ENCODE measurements at regions not wholly inside any gene's neighbourhood (a gene's known extent, or its start where the extent isn't known, plus 50 kb on each side); places are given as distances from the start of the nearest gene placed in this dataset.
"Not testable (repeated sequence)": the region's sequence is repeated elsewhere in the genome, so short reads cannot be mapped to it uniquely, and the experiment has no call there.

GRCh38 chrX:69431420-69431819 lies 72.7 kb upstream of the NALF2 start:
- no peak for FAIRE-seq

GRCh38 chrX:69430785-69431184 lies 73.3 kb upstream of the NALF2 start:
- no peak for FAIRE-seq

- no peak for FAIRE-seq
These were observed 74.6 kb upstream of the NALF2 start for GRCh38 chrX:69429339-69430015.

GRCh38 chrX:69428216-69428615 lies 75.9 kb upstream of the NALF2 start:
- FAIRE-seq: no peak

- FAIRE-seq: no peak
These were observed 79.2 kb upstream of the NALF2 start for GRCh38 chrX:69424910-69425309.

- peak; percentile 21 for FAIRE-seq
These were observed 80.0 kb upstream of the NALF2 start for GRCh38 chrX:69424161-69424560.

- not testable (repeated sequence) for FAIRE-seq
These were observed 81.9 kb upstream of the NALF2 start for GRCh38 chrX:69422208-69422607.

- FAIRE-seq: no peak
These were observed 88.4 kb upstream of the NALF2 start for GRCh38 chrX:69415698-69416097.

- no peak for FAIRE-seq
These were observed 91.5 kb upstream of the NALF2 start for GRCh38 chrX:69412661-69413060.

- FAIRE-seq: no peak
These were observed 105.2 kb upstream of the NALF2 start for GRCh38 chrX:69398881-69399280.

- FAIRE-seq: no peak
These were observed 107.2 kb upstream of the NALF2 start for GRCh38 chrX:69396916-69397315.

- FAIRE-seq: no peak
These were observed 108.8 kb upstream of the NALF2 start for GRCh38 chrX:69395306-69395705.

- FAIRE-seq: no peak
These were observed 115.0 kb upstream of the NALF2 start for GRCh38 chrX:69389101-69389501.

- FAIRE-seq: no peak
These were observed 115.6 kb upstream of the NALF2 start for GRCh38 chrX:69388526-69388925.

- FAIRE-seq: peak; percentile 62
These were observed 116.3 kb upstream of the NALF2 start for GRCh38 chrX:69387567-69388487.

- no peak for FAIRE-seq
These were observed 117.4 kb upstream of the NALF2 start for GRCh38 chrX:69386681-69387080.

- no peak for FAIRE-seq
These were observed 124.7 kb upstream of the NALF2 start for GRCh38 chrX:69379412-69379811.

GRCh38 chrX:69374569-69374968 lies 129.6 kb upstream of the NALF2 start:
- no peak for FAIRE-seq

- no peak for FAIRE-seq
These were observed 131.7 kb upstream of the NALF2 start for GRCh38 chrX:69372435-69372834.

GRCh38 chrX:69371159-69371558 lies 133.0 kb upstream of the NALF2 start:
- no peak for FAIRE-seq

GRCh38 chrX:69369999-69370398 lies 134.1 kb upstream of the NALF2 start:
- no peak for FAIRE-seq

GRCh38 chrX:69366183-69366582 lies 137.9 kb upstream of the NALF2 start:
- no peak for FAIRE-seq

- FAIRE-seq: no peak
These were observed 138.4 kb upstream of the NALF2 start for GRCh38 chrX:69365755-69366154.

GRCh38 chrX:69365349-69365748 lies 138.8 kb upstream of the NALF2 start:
- FAIRE-seq: no peak
